ENCODE measurements at regions not wholly inside any gene's neighbourhood (a gene's known extent, or its start where the extent isn't known, plus 50 kb on each side); places are given as distances from the start of the nearest gene placed in this dataset.

DNA sequence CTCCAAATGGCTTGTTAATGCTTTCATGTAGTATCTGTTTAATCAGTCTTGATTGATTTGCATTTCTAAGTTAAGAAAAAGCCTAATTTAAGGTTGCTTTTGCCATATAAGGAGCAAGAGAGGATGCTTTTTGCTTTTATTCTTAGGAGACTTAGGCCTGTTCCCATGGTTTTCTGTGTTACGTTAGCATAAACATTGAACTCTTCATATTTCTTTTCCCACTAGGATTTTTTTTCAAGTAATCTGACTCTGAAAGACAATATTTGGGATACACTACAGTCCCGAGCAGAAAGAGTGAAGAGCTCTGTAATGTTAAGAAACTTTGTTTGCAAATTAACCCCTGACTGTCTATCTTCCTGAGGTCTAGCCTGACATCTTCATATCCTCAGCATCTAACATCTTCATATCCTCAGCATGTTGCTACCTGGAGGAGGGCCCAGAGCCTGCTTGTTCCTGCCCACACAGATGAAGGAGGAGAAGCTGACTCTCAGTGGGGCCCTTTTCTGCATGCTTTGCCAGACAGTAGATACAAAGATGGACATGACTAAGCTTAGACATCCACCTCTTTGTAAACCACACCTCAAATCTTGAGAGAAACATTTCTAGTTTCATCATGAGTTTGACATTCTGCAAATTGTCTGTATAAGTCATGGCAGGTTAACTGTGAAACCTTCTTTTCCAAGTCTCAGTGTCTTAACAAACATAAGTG is 86.2 kb upstream of the COL6A5 start:
- DNase-seq (ENCODE audit: low read depth, low spot score), result no peak

GRCh38 chr3:130260918-130261317 is 84.6 kb upstream of the COL6A5 start:
- DNase-seq (ENCODE audit: low read depth, low spot score), result no peak

DNA sequence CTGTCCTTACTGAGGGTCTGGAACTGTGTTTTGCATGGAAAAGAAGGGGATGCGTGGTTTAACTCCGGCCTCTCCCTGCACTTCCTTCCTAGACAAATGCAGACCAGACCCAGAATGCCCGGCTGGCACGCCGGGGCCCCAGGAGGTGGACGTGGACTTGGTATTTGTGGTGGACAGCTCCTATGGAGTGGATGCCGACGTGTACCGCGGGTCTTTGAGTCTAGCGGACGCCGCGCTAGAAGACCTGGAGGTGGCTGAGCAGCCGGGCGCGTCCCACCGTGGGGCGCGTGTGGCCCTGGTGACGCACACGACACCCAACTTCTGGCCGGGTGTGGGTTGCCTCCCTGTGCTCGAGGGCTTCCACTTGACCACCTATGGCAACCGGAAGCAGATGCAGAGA is 81.8 kb upstream of the COL6A5 start:
- no peak for DNase-seq (ENCODE audit: low read depth, low spot score)

DNA sequence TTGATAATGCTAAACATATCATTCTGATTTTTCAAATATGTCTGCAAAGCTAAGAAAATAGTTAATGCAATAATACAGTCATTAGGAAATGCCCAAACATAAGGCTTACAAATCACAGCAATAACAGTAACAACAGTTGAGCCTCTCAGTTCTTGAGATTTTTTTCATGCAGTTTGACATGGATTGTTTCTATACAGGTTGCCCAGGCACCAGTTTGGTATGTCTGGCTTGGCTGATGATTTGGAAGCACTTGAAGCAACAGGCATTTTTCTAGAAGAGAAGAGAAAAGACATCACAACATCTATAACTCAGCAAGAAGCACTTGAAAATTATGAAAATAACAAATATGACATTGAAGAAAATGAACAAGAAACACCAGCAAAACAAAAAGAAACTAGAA is 78.7 kb upstream of the COL6A5 start:
- DNase-seq (ENCODE audit: low read depth, low spot score), result no peak

DNA sequence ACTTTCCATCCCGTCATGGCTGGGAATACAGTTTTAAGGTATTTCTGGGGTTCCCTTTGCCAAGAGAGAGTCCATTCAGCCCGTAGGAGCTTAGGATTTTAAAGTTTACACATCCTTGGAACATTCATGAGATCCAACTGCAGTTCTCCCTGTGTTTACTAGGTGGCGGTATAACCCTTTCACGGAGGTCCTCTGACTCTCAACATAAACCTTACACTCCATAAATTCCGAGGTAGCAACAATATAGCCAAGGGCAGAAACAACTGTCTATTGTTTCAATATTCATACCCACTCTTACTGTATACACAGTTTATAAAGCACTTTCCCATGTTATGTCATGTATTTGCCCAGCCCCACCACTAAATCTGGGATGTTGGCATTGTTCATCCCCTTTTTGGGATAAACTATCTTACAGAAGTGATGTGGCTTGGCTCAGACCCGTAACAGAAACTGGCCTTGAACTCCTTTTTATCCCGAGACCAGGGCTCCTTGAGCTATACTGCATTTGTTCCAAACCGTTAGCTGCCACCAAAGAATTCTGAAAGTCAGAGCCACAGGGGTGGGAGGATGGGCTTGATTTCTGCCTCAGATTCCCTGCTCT is 69.2 kb upstream of the COL6A5 start:
- no peak for DNase-seq (ENCODE audit: low read depth, low spot score)

DNA sequence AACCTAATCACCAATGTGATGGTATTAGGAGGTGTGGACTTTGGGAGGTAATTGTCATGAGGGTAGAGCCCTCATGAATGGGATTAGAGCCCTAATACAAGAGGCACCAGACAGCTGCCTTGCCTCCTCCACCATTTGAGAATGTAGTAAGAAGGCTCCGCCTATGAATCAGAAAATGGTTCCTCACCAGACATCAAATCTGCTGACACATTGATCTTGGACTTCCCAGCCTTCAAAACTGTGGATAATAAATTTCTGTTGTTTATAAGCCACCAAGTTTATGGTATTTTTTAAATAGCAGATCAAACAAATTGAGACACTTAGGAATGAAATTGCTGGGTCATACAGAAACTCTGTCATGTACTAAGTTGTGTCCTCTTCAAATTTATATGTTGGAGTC is 56.8 kb upstream of the COL6A5 start:
- DNase-seq (ENCODE audit: low read depth, low spot score), result no peak

GRCh38 chr3:130291148-130291547 is 54.3 kb upstream of the COL6A5 start:
- DNase-seq (ENCODE audit: low read depth, low spot score), result no peak

DNA sequence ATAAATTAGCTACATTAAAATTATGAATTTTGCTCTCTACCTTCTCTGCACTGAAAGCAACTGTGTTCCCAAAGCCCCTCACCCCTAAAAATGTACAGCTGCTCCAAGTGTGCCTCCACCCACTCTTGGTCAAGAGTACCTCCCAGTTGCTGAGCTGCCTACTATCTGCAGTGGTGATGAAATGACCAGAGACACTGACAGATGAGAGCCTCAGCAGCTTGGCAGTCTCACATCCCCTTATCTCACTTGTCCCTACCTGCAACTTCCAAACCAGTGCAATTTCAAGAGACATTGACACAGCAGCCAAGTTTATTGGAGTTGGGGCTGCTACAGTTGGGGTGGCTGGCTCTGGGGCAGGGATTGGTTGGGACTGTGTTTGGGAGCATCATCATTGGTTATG is 52.2 kb upstream of the COL6A5 start:
- no peak for DNase-seq (ENCODE audit: low read depth, low spot score)
